ENCODE measurements at regions not wholly inside any gene's neighbourhood (a gene's known extent, or its start where the extent isn't known, plus 50 kb on each side); places are given as distances from the start of the nearest gene placed in this dataset.
"Not testable (repeated sequence)": the region's sequence is repeated elsewhere in the genome, so short reads cannot be mapped to it uniquely, and the experiment has no call there.

- no peak for TF ChIP-seq CTCF (IDR thresholded peaks at IDR 0.05; ENCODE audit: extremely low read depth, missing control alignments)
- DNase-seq (ENCODE audit: low spot score) = no peak
These were observed 103.7 kb upstream of the MNS1 start for GRCh38 chr15:56568466-56569167.

GRCh38 chr15:56557415-56557814 lies 92.5 kb upstream of the MNS1 start:
- no peak for TF ChIP-seq CTCF (IDR thresholded peaks at IDR 0.05; ENCODE audit: extremely low read depth, missing control alignments)
- no peak for DNase-seq (ENCODE audit: low spot score)

- DNase-seq (ENCODE audit: low spot score) = no peak
- no peak for TF ChIP-seq CTCF (IDR thresholded peaks at IDR 0.05; ENCODE audit: extremely low read depth, missing control alignments)
These were observed 88.5 kb upstream of the MNS1 start for GRCh38 chr15:56553486-56553885.

GRCh38 chr15:56552659-56553058 lies 87.7 kb upstream of the MNS1 start:
- no peak for DNase-seq (ENCODE audit: low spot score)
- no peak for TF ChIP-seq CTCF (IDR thresholded peaks at IDR 0.05; ENCODE audit: extremely low read depth, missing control alignments)

GRCh38 chr15:56540570-56540969 lies 75.6 kb upstream of the MNS1 start:
- DNase-seq (ENCODE audit: low spot score) = not testable (repeated sequence)

GRCh38 chr15:56540157-56540556 lies 75.2 kb upstream of the MNS1 start:
- DNase-seq (ENCODE audit: low spot score) = not testable (repeated sequence)

- no peak for TF ChIP-seq CTCF (IDR thresholded peaks at IDR 0.05; ENCODE audit: extremely low read depth, missing control alignments)
- DNase-seq (ENCODE audit: low spot score) = no peak
These were observed 74.1 kb upstream of the MNS1 start for GRCh38 chr15:56538901-56539545.

- no peak for TF ChIP-seq CTCF (IDR thresholded peaks at IDR 0.05; ENCODE audit: extremely low read depth, missing control alignments)
- peak; percentile 17 for DNase-seq (ENCODE audit: low spot score)
These were observed 72.9 kb upstream of the MNS1 start for GRCh38 chr15:56537881-56538280.
